ENCODE measurements at regions not wholly inside any gene's neighbourhood (a gene's known extent, or its start where the extent isn't known, plus 50 kb on each side); places are given as distances from the start of the nearest gene placed in this dataset.

DNA sequence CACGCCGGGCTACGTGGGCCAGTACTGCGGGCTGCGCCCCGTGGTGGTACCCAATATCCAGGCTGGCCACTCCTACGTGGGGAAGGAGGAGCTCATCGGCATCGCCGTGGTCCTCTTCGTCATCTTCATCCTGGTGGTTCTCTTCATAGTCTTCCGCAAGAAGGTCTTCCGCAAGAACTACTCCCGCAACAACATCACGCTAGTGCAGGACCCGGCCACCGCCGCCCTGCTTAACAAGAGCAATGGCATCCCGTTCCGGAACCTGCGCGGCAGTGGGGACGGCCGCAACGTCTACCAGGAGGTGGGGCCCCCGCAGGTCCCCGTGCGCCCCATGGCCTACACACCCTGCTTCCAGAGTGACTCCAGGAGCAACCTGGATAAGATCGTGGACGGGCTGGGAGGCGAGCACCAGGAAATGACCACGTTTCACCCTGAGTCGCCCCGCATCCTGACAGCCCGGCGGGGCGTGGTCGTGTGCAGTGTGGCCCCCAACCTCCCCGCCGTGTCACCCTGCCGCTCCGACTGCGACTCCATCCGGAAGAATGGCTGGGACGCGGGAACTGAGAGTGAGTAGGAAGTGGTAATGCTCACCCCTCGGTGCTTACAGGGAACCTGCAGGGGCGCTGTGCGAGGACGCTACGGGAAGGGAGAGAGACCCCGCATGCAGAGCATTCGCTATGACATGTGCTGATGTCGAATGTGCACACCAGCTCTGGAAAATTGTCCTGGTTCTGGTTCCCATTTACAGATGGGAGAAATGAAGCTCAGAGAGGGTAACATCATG lies 86.4 kb upstream of the MTNR1B start:
- CTCF ChIA-PET: interaction anchor here (1.6 kb wide), 1 partner anchor 9 kb away, joined by 3 read pairs; no protein-coding TSS in a partner anchor
- Histone ChIP-seq H3K9me2 (no peaks in the 10 kb centered on the region), H3K36me3 (replicated peaks in 1 of 2; ENCODE audit: control insufficient read depth in 1 of 2, insufficient read depth in 2 of 2, low read length in 1 of 2) (no peaks in the 10 kb centered on the region), H3K4me3 (ENCODE audit: low read depth in 2 of 2, low read length in 1 of 2) (no peak overlapping the region), H3K4me2 (no peak overlapping the region), H3K27ac (ENCODE audit: low read depth in 2 of 2, low read length in 1 of 2) (no peak overlapping the region), H3K79me2 (ENCODE audit: insufficient read depth) (no peaks in the 10 kb centered on the region), H3K4me1 (ENCODE audit: control insufficient read depth in 1 of 2, insufficient read depth in 2 of 2, low read depth in 1 of 2, low read length in 1 of 2) (peaks cover 0 to 11% of the 10 kb centered on the region in 2 experiments; a peak in 3 of 4 replicates), H3K27me3 (ENCODE audit: insufficient read depth) (no peaks in the 10 kb centered on the region), H3K9me3 (no peaks in the 10 kb centered on the region), H4K20me1 (ENCODE audit: insufficient read depth) (no peaks in the 10 kb centered on the region), H2AFZ (ENCODE audit: low read depth) (no peak overlapping the region), H3F3A (replicated peaks; ENCODE audit: insufficient read depth) (peaks cover 6% of the 10 kb centered on the region), H3K9ac (no peak overlapping the region)
- POLR2A ChIA-PET: no interaction called here
- 94% methylated on average over 49 of the region's 54 CpGs for WGBS (ENCODE audit: low lambda C conversion rate)
- TF ChIP-seq POLR2AphosphoS5 (IDR thresholded peaks at IDR 0.05; ENCODE audit: low read depth, low read length): no peak
- no peak for TF ChIP-seq CHD2 (IDR thresholded peaks at IDR 0.05; ENCODE audit: low read length, partially characterized antibody)
- no peak for TF ChIP-seq JUND (IDR thresholded peaks at IDR 0.05)
- no peak for TF ChIP-seq EZH2phosphoT487 (IDR thresholded peaks at IDR 0.05; ENCODE audit: borderline replicate concordance, low read depth)
- no peak for TF ChIP-seq MXI1 (IDR thresholded peaks at IDR 0.05; ENCODE audit: low read depth, low read length)
- TF ChIP-seq GABPA (IDR thresholded peaks at IDR 0.05; ENCODE audit: low read depth): no peak
- TF ChIP-seq YY1 (IDR thresholded peaks at IDR 0.05; ENCODE audit: low read depth): no peak
- no peak for TF ChIP-seq ELF1 (IDR thresholded peaks at IDR 0.05)
- TF ChIP-seq TCF12 (IDR thresholded peaks at IDR 0.05): no peak
- TF ChIP-seq, protein P1, sequence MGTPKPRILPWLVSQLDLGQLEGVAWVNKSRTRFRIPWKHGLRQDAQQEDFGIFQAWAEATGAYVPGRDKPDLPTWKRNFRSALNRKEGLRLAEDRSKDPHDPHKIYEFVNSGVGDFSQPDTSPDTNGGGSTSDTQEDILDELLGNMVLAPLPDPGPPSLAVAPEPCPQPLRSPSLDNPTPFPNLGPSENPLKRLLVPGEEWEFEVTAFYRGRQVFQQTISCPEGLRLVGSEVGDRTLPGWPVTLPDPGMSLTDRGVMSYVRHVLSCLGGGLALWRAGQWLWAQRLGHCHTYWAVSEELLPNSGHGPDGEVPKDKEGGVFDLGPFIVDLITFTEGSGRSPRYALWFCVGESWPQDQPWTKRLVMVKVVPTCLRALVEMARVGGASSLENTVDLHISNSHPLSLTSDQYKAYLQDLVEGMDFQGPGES (IDR thresholded peaks at IDR 0.05; ENCODE audit: low read depth, low read length): no peak
- TF ChIP-seq SIN3A (IDR thresholded peaks at IDR 0.05; ENCODE audit: borderline replicate concordance, low read depth, low read length): no peak
- no peak for TF ChIP-seq FOSL2 (IDR thresholded peaks at IDR 0.05; ENCODE audit: borderline replicate concordance, low read depth)
- TF ChIP-seq RCOR1 (IDR thresholded peaks at IDR 0.05; ENCODE audit: low read length): no peak
- TF ChIP-seq, protein P2, sequence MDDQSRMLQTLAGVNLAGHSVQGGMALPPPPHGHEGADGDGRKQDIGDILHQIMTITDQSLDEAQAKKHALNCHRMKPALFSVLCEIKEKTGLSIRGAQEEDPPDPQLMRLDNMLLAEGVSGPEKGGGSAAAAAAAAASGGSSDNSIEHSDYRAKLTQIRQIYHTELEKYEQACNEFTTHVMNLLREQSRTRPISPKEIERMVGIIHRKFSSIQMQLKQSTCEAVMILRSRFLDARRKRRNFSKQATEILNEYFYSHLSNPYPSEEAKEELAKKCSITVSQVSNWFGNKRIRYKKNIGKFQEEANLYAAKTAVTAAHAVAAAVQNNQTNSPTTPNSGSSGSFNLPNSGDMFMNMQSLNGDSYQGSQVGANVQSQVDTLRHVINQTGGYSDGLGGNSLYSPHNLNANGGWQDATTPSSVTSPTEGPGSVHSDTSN (IDR thresholded peaks at IDR 0.05): no peak
- no peak for TF ChIP-seq RXRA (IDR thresholded peaks at IDR 0.05; ENCODE audit: borderline replicate concordance, low read depth)
- no peak for TF ChIP-seq TAF1 (IDR thresholded peaks at IDR 0.05; ENCODE audit: borderline replicate concordance, low read depth, low read length)
- TF ChIP-seq GATA2 (CRISPR knock-in tag; IDR thresholded peaks at IDR 0.05): no peak
- no peak for TF ChIP-seq EP300 (IDR thresholded peaks at IDR 0.05; ENCODE audit: borderline replicate concordance in 1 of 2, low read depth in 1 of 2, low read length in 1 of 2)
- DNase-seq: no peak

Data from SK-N-SH (cell line).